H1 (cell line): ENCODE measurements at regions not wholly inside any gene's neighbourhood (a gene's known extent, or its start where the extent isn't known, plus 50 kb on each side); places are given as distances from the start of the nearest gene placed in this dataset.

Experiments
- HDAC6 ChIP-seq: IDR thresholded peaks from one replicate; pipeline ENCODE4 v1.7.1; 2012; ENCODE audit warnings: low read depth, mild to moderate bottlenecking, inconsistent platforms, low read length, moderate library complexity
- MAX ChIP-seq: IDR thresholded peaks from 2 replicates; pipeline ENCODE4 v1.6.1; 2012; ENCODE audit warnings: inconsistent platforms
- POLR2A ChIP-seq, 2 experiments: IDR thresholded peaks; 1 replicate in 1 of 2; 2 replicates in 1 of 2; pipeline ENCODE4 v1.6.1; 2011; ENCODE audit warnings: low read depth in 2 of 2, low read length in 2 of 2, mild to moderate bottlenecking in 2 of 2; ENCODE audit errors: control extremely low read depth in 1 of 2
- POLR2AphosphoS5 ChIP-seq: IDR thresholded peaks from 2 replicates; pipeline ENCODE4 v1.6.1; 2011; ENCODE audit warnings: low read depth, low read length
- RXRA ChIP-seq: IDR thresholded peaks from 2 replicates; pipeline ENCODE4 v1.6.1; 2011; ENCODE audit warnings: low read depth, mild to moderate bottlenecking, low read length, moderate library complexity; ENCODE audit not compliant: insufficient read depth
- SIX5 ChIP-seq: IDR thresholded peaks from 2 replicates; pipeline ENCODE4 v1.6.1; 2011; ENCODE audit warnings: mild to moderate bottlenecking, low read depth, low read length
- SP1 ChIP-seq: IDR thresholded peaks from 2 replicates; pipeline ENCODE4 v1.6.1; 2011; ENCODE audit warnings: low read depth, low read length
- SUZ12 ChIP-seq: fragments of 200-600 bp; sonication (generic); IDR thresholded peaks from 2 replicates; pipeline ENCODE4 v1.6.1; 2012; ENCODE audit warnings: mild to moderate bottlenecking, inconsistent platforms, low read length, moderate library complexity, mixed read lengths
- TF ChIP-seq, protein P1 (sequence below): fragments of 300-600 bp; sonication (generic); IDR thresholded peaks from 2 replicates; pipeline ENCODE4 v1.7.1; 2012; ENCODE audit warnings: low read length, moderate library complexity, mild to moderate bottlenecking, inconsistent platforms; ENCODE audit not compliant: insufficient replicate concordance
- TF ChIP-seq, protein P2 (sequence below): IDR thresholded peaks from 2 replicates; pipeline ENCODE4 v1.6.1; 2012; ENCODE audit warnings: low read length, inconsistent platforms

GRCh38 chr16:59665618-59666220, 931.6 kb upstream of the GOT2 start (continued):
- TF ChIP-seq, protein P1, sequence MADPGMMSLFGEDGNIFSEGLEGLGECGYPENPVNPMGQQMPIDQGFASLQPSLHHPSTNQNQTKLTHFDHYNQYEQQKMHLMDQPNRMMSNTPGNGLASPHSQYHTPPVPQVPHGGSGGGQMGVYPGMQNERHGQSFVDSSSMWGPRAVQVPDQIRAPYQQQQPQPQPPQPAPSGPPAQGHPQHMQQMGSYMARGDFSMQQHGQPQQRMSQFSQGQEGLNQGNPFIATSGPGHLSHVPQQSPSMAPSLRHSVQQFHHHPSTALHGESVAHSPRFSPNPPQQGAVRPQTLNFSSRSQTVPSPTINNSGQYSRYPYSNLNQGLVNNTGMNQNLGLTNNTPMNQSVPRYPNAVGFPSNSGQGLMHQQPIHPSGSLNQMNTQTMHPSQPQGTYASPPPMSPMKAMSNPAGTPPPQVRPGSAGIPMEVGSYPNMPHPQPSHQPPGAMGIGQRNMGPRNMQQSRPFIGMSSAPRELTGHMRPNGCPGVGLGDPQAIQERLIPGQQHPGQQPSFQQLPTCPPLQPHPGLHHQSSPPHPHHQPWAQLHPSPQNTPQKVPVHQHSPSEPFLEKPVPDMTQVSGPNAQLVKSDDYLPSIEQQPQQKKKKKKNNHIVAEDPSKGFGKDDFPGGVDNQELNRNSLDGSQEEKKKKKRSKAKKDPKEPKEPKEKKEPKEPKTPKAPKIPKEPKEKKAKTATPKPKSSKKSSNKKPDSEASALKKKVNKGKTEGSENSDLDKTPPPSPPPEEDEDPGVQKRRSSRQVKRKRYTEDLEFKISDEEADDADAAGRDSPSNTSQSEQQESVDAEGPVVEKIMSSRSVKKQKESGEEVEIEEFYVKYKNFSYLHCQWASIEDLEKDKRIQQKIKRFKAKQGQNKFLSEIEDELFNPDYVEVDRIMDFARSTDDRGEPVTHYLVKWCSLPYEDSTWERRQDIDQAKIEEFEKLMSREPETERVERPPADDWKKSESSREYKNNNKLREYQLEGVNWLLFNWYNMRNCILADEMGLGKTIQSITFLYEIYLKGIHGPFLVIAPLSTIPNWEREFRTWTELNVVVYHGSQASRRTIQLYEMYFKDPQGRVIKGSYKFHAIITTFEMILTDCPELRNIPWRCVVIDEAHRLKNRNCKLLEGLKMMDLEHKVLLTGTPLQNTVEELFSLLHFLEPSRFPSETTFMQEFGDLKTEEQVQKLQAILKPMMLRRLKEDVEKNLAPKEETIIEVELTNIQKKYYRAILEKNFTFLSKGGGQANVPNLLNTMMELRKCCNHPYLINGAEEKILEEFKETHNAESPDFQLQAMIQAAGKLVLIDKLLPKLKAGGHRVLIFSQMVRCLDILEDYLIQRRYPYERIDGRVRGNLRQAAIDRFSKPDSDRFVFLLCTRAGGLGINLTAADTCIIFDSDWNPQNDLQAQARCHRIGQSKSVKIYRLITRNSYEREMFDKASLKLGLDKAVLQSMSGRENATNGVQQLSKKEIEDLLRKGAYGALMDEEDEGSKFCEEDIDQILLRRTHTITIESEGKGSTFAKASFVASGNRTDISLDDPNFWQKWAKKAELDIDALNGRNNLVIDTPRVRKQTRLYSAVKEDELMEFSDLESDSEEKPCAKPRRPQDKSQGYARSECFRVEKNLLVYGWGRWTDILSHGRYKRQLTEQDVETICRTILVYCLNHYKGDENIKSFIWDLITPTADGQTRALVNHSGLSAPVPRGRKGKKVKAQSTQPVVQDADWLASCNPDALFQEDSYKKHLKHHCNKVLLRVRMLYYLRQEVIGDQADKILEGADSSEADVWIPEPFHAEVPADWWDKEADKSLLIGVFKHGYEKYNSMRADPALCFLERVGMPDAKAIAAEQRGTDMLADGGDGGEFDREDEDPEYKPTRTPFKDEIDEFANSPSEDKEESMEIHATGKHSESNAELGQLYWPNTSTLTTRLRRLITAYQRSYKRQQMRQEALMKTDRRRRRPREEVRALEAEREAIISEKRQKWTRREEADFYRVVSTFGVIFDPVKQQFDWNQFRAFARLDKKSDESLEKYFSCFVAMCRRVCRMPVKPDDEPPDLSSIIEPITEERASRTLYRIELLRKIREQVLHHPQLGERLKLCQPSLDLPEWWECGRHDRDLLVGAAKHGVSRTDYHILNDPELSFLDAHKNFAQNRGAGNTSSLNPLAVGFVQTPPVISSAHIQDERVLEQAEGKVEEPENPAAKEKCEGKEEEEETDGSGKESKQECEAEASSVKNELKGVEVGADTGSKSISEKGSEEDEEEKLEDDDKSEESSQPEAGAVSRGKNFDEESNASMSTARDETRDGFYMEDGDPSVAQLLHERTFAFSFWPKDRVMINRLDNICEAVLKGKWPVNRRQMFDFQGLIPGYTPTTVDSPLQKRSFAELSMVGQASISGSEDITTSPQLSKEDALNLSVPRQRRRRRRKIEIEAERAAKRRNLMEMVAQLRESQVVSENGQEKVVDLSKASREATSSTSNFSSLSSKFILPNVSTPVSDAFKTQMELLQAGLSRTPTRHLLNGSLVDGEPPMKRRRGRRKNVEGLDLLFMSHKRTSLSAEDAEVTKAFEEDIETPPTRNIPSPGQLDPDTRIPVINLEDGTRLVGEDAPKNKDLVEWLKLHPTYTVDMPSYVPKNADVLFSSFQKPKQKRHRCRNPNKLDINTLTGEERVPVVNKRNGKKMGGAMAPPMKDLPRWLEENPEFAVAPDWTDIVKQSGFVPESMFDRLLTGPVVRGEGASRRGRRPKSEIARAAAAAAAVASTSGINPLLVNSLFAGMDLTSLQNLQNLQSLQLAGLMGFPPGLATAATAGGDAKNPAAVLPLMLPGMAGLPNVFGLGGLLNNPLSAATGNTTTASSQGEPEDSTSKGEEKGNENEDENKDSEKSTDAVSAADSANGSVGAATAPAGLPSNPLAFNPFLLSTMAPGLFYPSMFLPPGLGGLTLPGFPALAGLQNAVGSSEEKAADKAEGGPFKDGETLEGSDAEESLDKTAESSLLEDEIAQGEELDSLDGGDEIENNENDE, result no peak
- TF ChIP-seq MAX, result no peak
- no peak for TF ChIP-seq SIX5
- TF ChIP-seq SUZ12, result no peak
- TF ChIP-seq HDAC6, result no peak
- no peak for TF ChIP-seq POLR2A (IDR thresholded peaks at IDR 0.05; ENCODE audit: control extremely low read depth in 1 of 2, low read depth in 2 of 2, low read length in 2 of 2)
- no peak for TF ChIP-seq POLR2AphosphoS5
- TF ChIP-seq, protein P2, sequence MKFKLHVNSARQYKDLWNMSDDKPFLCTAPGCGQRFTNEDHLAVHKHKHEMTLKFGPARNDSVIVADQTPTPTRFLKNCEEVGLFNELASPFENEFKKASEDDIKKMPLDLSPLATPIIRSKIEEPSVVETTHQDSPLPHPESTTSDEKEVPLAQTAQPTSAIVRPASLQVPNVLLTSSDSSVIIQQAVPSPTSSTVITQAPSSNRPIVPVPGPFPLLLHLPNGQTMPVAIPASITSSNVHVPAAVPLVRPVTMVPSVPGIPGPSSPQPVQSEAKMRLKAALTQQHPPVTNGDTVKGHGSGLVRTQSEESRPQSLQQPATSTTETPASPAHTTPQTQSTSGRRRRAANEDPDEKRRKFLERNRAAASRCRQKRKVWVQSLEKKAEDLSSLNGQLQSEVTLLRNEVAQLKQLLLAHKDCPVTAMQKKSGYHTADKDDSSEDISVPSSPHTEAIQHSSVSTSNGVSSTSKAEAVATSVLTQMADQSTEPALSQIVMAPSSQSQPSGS, result no peak
- no peak for TF ChIP-seq RXRA
- TF ChIP-seq SP1, result no peak
